Tibial nerve (tissue), 4 donors: ENCODE measurements at regions not wholly inside any gene's neighbourhood (a gene's known extent, or its start where the extent isn't known, plus 50 kb on each side); places are given as distances from the start of the nearest gene placed in this dataset.

Source experiments
- EP300 ChIP-seq, 2 donors: sonication (generic); formaldehyde crosslinking; IDR thresholded peaks; one replicate each; pipeline ENCODE4 v1.6.1; 2017; ENCODE audit warnings: antibody characterized with exemption in 2 of 2, mild to moderate bottlenecking in 1 of 2
- POLR2A ChIP-seq, 2 donors: fragments of 450-650 bp; IDR thresholded peaks; one replicate each; pipeline ENCODE4 v1.6.1; 2017; ENCODE audit warnings: antibody characterized with exemption in 2 of 2, mild to moderate bottlenecking in 2 of 2, moderate library complexity in 2 of 2
- TF ChIP-seq, protein P1 (sequence below), 5 experiments: fragments of 200-600 bp in 3 of 5; fragments of 450-650 bp in 2 of 5; sonication (generic) in 3 of 5; IDR thresholded peaks; one replicate each; pipeline ENCODE4 v1.5.1; 2016 to 2019; ENCODE audit warnings: antibody characterized with exemption in 5 of 5, mild to moderate bottlenecking in 3 of 5, moderate library complexity in 2 of 5

DNA sequence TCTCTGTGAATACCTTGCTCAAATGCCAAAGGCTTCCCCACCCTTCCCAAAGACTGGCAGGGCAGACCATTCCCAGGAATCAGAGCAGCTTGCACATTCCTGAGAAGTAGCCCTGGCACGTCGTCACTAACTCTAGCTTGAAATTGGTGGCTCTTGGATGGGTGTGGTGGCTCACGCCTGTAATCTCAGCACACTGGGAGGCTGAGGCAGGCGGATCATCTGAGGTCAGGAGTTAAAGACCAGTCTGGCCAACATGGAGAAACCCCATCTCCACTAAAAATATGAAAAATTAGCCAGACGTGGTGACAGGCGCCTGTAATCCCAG, 108.2 kb upstream of the MPP7 start:
- TF ChIP-seq, protein P1, sequence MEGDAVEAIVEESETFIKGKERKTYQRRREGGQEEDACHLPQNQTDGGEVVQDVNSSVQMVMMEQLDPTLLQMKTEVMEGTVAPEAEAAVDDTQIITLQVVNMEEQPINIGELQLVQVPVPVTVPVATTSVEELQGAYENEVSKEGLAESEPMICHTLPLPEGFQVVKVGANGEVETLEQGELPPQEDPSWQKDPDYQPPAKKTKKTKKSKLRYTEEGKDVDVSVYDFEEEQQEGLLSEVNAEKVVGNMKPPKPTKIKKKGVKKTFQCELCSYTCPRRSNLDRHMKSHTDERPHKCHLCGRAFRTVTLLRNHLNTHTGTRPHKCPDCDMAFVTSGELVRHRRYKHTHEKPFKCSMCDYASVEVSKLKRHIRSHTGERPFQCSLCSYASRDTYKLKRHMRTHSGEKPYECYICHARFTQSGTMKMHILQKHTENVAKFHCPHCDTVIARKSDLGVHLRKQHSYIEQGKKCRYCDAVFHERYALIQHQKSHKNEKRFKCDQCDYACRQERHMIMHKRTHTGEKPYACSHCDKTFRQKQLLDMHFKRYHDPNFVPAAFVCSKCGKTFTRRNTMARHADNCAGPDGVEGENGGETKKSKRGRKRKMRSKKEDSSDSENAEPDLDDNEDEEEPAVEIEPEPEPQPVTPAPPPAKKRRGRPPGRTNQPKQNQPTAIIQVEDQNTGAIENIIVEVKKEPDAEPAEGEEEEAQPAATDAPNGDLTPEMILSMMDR (IDR thresholded peaks at IDR 0.05): no peak
- no peak for TF ChIP-seq EP300 (IDR thresholded peaks at IDR 0.05)
- no peak for TF ChIP-seq POLR2A (IDR thresholded peaks at IDR 0.05)
